AG04449 (cell line): ENCODE measurements at regions not wholly inside any gene's neighbourhood (a gene's known extent, or its start where the extent isn't known, plus 50 kb on each side); places are given as distances from the start of the nearest gene placed in this dataset.

Experiments
- CTCF ChIA-PET: fragments of 350-600 bp; formaldehyde crosslinking; extraction: SDS; loops from one replicate; lab custom pipeline; 2021; ENCODE audit warnings: antibody characterized with exemption; lab: Yijun Ruan, JAX
- POLR2A ChIA-PET: fragments of 400-600, 350-600 bp; formaldehyde crosslinking; extraction: SDS; loops from one replicate; lab custom pipeline; 2020; ENCODE audit warnings: antibody characterized with exemption, inconsistent platforms; lab: Yijun Ruan, JAX
- DNase-seq: peaks from one replicate; pipeline ENCODE4 v3.0.0-alpha.2; 2010; ENCODE audit warnings: low read depth, low spot score
- H3K4me3 ChIP-seq: 2 replicates; pipeline ENCODE4 v1.5.1; 2011; ENCODE audit warnings: low read depth, mild to moderate bottlenecking, control low read depth, low read length
- TF ChIP-seq, protein P1 (sequence below): IDR thresholded peaks from one replicate; pipeline ENCODE4 v1.5.1; 2011; ENCODE audit warnings: mild to moderate bottlenecking, moderate library complexity, low read length, control low read depth, inconsistent platforms; ENCODE audit not compliant: insufficient read depth; ENCODE audit errors: missing control alignments

DNA sequence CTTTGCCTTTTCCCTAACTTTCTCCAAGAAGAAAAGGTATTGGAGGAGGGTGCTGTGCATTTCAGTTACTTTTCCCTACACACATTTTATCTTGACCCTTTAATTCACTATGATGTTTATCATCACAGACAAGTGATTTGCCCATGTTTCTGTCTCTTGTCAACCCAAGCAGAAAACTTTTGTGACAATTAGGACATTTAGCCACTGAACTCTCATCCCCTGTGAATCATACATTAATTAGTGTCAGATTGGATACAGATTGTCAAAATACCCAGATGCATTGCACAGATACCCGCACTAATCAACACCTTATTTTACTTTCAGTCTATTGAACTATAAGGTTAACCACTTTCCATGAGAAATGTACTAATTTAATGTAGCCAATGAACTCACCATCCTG is 912.9 kb downstream of the SORCS1 start:
- DNase-seq = no peak
- H3K4me3 ChIP-seq = no peak overlapping the region
- ChIA-PET POLR2A (no interaction called here), CTCF (no interaction called here)
- TF ChIP-seq, protein P1, sequence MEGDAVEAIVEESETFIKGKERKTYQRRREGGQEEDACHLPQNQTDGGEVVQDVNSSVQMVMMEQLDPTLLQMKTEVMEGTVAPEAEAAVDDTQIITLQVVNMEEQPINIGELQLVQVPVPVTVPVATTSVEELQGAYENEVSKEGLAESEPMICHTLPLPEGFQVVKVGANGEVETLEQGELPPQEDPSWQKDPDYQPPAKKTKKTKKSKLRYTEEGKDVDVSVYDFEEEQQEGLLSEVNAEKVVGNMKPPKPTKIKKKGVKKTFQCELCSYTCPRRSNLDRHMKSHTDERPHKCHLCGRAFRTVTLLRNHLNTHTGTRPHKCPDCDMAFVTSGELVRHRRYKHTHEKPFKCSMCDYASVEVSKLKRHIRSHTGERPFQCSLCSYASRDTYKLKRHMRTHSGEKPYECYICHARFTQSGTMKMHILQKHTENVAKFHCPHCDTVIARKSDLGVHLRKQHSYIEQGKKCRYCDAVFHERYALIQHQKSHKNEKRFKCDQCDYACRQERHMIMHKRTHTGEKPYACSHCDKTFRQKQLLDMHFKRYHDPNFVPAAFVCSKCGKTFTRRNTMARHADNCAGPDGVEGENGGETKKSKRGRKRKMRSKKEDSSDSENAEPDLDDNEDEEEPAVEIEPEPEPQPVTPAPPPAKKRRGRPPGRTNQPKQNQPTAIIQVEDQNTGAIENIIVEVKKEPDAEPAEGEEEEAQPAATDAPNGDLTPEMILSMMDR = no peak

DNA sequence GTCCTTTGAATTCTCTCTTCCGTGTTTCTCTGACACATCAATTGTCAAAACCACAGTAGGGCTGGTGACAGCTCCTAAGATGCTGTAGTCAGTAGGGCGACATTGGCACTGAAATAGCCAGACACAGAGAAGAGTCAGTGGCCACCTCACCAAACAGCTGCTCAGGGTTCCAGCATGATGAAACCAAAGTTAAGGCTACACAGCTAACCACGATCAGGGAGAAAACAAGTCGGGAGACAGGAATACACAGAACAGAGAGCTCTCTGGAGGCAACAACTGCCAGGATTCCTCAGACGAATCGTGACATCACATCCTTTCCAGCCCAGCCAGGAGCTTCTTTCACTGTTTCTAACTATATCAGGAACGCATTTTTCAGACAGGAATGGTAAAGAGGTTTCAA is 922.2 kb downstream of the SORCS1 start:
- CTCF ChIA-PET = no interaction called here
- POLR2A ChIA-PET = no interaction called here
- no peak for DNase-seq
- H3K4me3 ChIP-seq = no peak overlapping the region
- TF ChIP-seq, protein P1 = no peak

DNA sequence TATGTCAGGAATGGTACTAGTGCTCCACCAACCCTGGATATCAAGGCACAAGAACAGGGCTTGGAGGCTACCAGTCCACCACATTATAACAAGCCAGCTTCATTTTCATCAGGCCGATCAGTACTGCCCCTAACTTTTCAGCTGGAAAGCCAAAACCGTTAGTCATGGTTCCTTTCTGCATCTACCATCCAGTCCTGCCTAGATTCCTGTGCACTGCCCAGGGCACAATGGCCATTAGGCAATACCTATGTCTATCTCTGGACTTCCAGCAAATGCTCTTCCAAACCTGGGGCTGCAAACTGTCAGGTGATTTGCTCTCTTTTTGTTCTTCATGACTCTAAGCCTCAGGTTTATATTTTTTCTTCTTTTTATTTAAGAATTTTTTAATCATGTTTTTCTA is 937.7 kb downstream of the SORCS1 start:
- TF ChIP-seq, protein P1 = no peak
- H3K4me3 ChIP-seq = no peak overlapping the region
- no peak for DNase-seq
- POLR2A ChIA-PET = no interaction called here
- CTCF ChIA-PET = no interaction called here

DNA sequence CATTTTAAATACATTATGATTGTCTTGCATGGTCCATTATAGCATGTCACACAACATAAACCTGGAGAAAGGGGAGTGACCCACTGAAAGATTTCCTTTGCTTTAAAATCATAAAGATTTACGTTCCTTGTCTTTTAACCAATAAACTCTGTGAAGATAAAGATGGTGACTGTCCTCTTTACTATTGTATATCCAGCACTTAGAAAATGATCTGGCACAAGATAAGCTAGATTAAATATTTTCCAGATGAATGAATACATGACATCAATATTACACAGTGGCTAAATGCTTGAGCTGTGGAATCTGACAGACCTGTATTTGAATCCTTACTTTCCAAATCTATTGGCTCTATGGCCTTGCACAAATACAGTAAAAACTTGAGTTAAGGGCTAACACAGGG is 938.4 kb downstream of the SORCS1 start:
- no peak overlapping the region for H3K4me3 ChIP-seq
- ChIA-PET CTCF (no interaction called here), POLR2A (no interaction called here)
- TF ChIP-seq, protein P1 = no peak
- DNase-seq = no peak

DNA sequence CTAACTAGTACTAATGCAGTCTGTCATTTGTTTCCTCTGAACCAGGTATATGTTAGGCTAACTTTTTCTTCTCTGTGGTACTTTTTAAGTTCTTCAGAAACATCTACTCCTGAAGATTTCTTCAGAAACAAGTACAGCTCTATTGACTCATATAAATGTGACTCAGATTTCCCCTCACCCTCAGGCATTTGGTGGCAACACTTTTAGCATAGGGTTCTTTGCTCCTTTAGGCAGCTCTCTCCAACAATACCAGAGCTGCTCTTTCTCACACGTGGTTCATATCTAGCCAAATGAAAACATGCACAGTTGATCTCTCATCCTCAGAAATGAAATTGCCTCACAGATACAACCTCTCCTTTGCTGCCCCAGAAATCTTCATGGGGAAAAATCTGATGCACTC is 939.8 kb downstream of the SORCS1 start:
- CTCF ChIA-PET = no interaction called here
- peak; percentile 47 for DNase-seq
- TF ChIP-seq, protein P1 = no peak
- POLR2A ChIA-PET = no interaction called here
- no peak overlapping the region for H3K4me3 ChIP-seq

DNA sequence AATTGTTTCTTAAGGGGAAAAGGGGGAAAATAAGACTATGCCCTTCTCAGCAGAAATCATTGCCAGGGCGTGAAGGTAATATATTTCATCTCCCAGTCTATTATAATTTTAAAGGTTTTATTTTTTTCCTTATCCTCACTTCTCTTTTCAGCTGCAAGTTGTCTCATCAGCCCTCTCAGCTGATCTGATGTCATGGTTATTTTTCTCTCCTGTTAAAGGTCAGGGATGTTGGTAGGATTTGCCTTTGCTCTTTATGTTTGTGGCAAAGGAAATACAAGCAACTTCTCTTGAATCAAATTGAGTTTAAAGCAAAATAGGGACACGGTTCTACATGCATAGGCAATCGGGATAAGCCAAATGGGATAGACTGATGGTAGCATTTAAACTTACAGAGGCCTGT is 946.9 kb downstream of the SORCS1 start:
- DNase-seq = no peak

More for the DNA sequence above, 946.9 kb downstream of the SORCS1 start:
- TF ChIP-seq, protein P1 = no peak
- ChIA-PET CTCF (no interaction called here), POLR2A (no interaction called here)
- H3K4me3 ChIP-seq = no peak overlapping the region
